ENCODE measurements at regions not wholly inside any gene's neighbourhood (a gene's known extent, or its start where the extent isn't known, plus 50 kb on each side); places are given as distances from the start of the nearest gene placed in this dataset.

DNA sequence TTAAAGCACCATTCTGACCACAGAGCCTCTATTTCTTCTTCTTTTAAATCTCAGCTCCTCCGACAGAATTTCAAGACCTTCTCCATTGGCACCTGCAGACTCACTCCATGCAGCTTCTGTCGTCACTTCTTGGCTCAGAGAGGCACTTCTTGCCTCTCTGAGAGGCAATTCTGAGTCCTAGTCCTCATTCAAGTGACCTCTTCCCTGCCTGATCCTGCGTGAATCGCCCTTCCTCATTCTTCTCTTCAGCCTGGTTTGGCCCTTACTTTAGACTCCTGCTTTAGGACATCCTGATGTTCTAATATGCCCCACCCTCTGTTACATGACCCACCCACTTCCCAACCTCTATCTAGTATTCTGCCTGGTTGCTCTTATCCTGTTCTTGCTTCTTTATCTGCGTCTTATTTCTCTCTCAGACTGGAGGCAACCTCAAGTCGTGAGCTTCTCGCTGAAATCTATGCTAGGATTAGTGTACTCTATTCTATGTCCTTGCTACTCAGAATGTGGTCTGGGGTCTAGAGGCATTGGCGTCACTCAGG, 55.6 kb upstream of the CISTR start:
- in situ Hi-C loops (cut with HindIII; ENCODE audit: low pct_ligation_motif_present, low sequenced_read_pairs), result no loop called here
- Histone ChIP-seq H3K27ac (no peak overlapping the region), H3K36me3 (replicated peaks) (no peaks in the 10 kb centered on the region), H3K4me3 (ENCODE audit: low read depth, low read length) (no peak overlapping the region), H3K27me3 (replicated peaks) (peaks cover 7% of the 10 kb centered on the region)
- DNase-seq, result no peak
- TF ChIP-seq, protein P1, sequence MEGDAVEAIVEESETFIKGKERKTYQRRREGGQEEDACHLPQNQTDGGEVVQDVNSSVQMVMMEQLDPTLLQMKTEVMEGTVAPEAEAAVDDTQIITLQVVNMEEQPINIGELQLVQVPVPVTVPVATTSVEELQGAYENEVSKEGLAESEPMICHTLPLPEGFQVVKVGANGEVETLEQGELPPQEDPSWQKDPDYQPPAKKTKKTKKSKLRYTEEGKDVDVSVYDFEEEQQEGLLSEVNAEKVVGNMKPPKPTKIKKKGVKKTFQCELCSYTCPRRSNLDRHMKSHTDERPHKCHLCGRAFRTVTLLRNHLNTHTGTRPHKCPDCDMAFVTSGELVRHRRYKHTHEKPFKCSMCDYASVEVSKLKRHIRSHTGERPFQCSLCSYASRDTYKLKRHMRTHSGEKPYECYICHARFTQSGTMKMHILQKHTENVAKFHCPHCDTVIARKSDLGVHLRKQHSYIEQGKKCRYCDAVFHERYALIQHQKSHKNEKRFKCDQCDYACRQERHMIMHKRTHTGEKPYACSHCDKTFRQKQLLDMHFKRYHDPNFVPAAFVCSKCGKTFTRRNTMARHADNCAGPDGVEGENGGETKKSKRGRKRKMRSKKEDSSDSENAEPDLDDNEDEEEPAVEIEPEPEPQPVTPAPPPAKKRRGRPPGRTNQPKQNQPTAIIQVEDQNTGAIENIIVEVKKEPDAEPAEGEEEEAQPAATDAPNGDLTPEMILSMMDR (IDR thresholded peaks at IDR 0.05; ENCODE audit: low read depth, low read length, missing control alignments), result no peak

DNA sequence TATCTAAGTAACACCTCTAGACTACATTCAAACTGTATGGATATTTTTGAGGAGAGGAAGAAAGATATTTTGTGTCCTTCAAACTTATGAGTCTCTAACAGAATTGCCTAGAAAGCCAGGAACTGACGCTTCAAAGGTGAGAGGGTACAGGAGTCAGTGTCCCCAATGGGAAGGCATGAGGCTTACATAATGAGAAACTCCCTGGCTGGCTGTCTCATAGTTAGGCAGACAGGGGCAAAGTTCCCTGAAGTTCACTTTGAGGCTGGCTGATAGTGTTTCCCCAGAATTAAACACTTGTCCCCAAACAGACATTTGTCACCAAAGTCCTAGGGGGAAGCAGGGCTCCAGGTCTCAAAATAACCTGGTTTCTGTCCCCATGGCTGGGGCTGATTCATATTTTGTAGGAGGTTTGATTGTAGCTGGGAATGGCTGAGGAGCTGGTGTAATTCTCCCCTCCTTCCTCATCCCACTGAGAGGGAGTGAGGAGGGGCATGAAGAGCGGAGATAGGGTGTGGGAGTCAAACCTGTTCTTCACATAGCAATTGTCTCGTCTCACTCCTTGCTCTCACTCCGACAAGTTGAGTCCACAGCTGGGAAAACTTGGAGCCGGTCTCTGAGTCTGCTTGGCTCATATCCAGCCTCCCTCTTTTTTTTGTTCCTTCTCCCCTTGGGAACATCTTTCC, 56.4 kb upstream of the CISTR start:
- Histone ChIP-seq H3K27ac (no peak overlapping the region), H3K4me3 (ENCODE audit: low read depth, low read length) (no peak overlapping the region), H3K27me3 (replicated peaks) (peaks cover 7% of the 10 kb centered on the region), H3K36me3 (replicated peaks) (no peaks in the 10 kb centered on the region)
- DNase-seq, result no peak
- TF ChIP-seq, protein P1 (IDR thresholded peaks at IDR 0.05; ENCODE audit: low read depth, low read length, missing control alignments), result no peak
- in situ Hi-C loops (cut with HindIII; ENCODE audit: low pct_ligation_motif_present, low sequenced_read_pairs), result no loop called here

DNA sequence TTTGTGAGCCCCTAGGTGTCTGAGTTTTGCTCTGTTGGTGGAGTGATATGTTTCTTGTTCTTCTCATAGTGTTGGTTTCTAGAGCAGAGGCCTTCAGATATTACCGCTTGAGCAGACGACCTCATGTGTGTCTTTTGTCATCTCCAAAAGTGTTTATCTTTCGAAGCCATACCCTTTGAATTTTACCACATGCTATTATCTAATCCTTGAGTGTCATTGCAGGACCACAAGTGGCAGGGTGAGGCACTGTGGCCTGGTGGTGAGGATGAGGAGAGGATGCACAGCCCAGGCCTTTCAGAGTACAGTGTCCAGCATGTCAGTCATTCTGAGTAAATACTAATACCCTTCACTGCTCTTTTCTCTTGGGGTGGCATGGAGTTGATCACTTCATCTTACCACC, 57.2 kb upstream of the CISTR start:
- H3K27me3 ChIP-seq (replicated peaks), result peaks cover 10% of the 10 kb centered on the region

DNA sequence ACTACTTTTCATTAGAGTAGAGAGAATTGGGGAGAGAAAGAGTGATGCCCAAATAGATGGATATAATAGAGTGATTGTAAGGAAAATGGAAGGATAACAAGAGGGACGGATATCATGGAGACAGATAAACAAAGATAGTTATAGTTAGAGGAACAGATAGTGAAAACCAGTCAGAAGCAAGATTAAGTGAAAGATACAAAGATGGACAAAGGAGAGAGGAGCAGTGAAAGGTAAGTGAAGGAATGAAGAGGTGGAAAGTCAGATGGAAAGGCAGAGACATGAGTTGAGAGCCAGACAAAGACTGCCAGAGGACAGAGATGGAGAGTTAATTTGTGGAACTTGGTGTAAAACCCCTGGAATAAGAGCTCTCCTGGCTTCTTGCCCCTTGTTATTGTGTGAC, 59.2 kb upstream of the CISTR start:
- H3K4me3 ChIP-seq (ENCODE audit: low read depth, low read length), result no peak overlapping the region
- TF ChIP-seq, protein P1 (IDR thresholded peaks at IDR 0.05; ENCODE audit: low read depth, low read length, missing control alignments), result no peak
- in situ Hi-C loops (cut with HindIII; ENCODE audit: low pct_ligation_motif_present, low sequenced_read_pairs), result no loop called here
- H3K27me3 ChIP-seq (replicated peaks), result peaks cover 10% of the 10 kb centered on the region
- no peak for DNase-seq
- no peak overlapping the region for H3K27ac ChIP-seq
- H3K36me3 ChIP-seq (replicated peaks), result no peaks in the 10 kb centered on the region

More for the DNA sequence above, 57.2 kb upstream of the CISTR start:
- H3K4me3 ChIP-seq (ENCODE audit: low read depth, low read length), result no peak overlapping the region
- H3K36me3 ChIP-seq (replicated peaks), result no peaks in the 10 kb centered on the region
- TF ChIP-seq, protein P1 (IDR thresholded peaks at IDR 0.05; ENCODE audit: low read depth, low read length, missing control alignments), result no peak
- DNase-seq, result no peak
- H3K27ac ChIP-seq, result no peak overlapping the region
- in situ Hi-C loops (cut with HindIII; ENCODE audit: low pct_ligation_motif_present, low sequenced_read_pairs), result no loop called here

DNA sequence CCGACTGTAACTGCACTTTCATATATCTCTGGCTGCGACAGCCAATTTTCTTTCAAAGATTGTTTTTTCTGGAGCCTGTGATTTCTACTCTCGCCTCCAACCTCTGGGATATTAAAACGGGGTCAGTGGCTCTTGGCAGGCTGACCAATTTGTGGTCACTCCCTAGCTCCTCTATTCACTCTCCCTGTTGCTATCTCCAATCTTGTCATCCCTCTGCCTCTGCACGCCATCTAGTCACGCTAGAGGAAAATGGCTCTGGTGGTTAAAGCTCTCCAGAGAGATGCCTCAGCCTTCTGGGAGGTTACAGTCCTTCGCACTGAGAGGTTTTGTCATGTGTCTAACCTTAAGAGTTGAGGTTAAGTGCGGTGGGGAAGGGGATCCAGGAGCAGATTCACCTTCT, 59.8 kb upstream of the CISTR start:
- DNase-seq, result no peak
- H3K4me3 ChIP-seq (ENCODE audit: low read depth, low read length), result no peak overlapping the region
- in situ Hi-C loops (cut with HindIII; ENCODE audit: low pct_ligation_motif_present, low sequenced_read_pairs), result no loop called here
- H3K36me3 ChIP-seq (replicated peaks), result no peaks in the 10 kb centered on the region
- H3K27ac ChIP-seq, result no peak overlapping the region
- H3K27me3 ChIP-seq (replicated peaks), result peaks cover 10% of the 10 kb centered on the region
- TF ChIP-seq, protein P1 (IDR thresholded peaks at IDR 0.05; ENCODE audit: low read depth, low read length, missing control alignments), result no peak

Measured in brain microvascular endothelial cell (primary cell).